ENCODE measurements at regions not wholly inside any gene's neighbourhood (a gene's known extent, or its start where the extent isn't known, plus 50 kb on each side); places are given as distances from the start of the nearest gene placed in this dataset.
A peak's percentile ranks its signal among the peaks of the same experiment; 100 is the strongest.

DNA sequence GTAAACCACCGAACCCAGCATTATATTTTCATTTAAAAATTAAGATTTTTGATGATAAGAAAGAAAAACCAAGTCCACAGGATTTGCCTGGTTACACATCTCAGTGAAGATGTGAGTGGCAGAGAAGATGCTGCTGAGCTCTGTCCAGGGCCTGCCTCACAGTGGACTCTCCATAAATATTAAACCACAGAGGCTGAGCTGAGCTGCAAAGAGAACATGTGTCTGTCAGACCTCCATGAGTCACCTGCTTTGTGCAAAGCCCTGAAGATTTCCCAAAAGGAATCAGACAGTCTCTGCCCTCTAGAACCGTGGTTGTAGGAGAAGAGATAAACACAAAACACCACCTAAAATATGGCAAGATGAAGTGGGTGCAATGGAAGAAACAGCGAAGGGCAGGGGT is 127.2 kb upstream of the TSC22D1 start:
- no peak overlapping the region for H3K4me3 Mint-ChIP-seq (ENCODE audit: unreplicated experiment)
- no peaks in the 10 kb centered on the region for H4K20me1 ChIP-seq (ENCODE audit: insufficient read depth, low read length)
- H3K4me2 ChIP-seq (ENCODE audit: low read length): no peak overlapping the region
- H3K9me3 ChIP-seq (ENCODE audit: insufficient read depth, low read depth, low read length): peaks cover 3% of the 10 kb centered on the region
- peak; percentile 65 for DNase-seq (ENCODE audit: low read depth)
- no peak overlapping the region for H3K27ac ChIP-seq (ENCODE audit: low read depth, low read length)
- peaks cover 5% of the 10 kb centered on the region for H3K4me1 Mint-ChIP-seq (ENCODE audit: low read depth, unreplicated experiment)
- FAIRE-seq: no peak
- no peaks in the 10 kb centered on the region for H3K27me3 ChIP-seq (ENCODE audit: insufficient read depth, low read length)
- no peaks in the 10 kb centered on the region for H3K36me3 ChIP-seq (ENCODE audit: insufficient read depth, low read length)
- H3K27ac Mint-ChIP-seq (ENCODE audit: unreplicated experiment): no peak overlapping the region
- peaks cover 7% of the 10 kb centered on the region for H3K9me3 Mint-ChIP-seq (ENCODE audit: unreplicated experiment)
- no peaks in the 10 kb centered on the region for H3K36me3 Mint-ChIP-seq (ENCODE audit: low read depth, unreplicated experiment)
- peaks cover 5% of the 10 kb centered on the region for H3K4me1 ChIP-seq (ENCODE audit: insufficient read depth, low read length)
- no peaks in the 10 kb centered on the region for H3K27me3 Mint-ChIP-seq (ENCODE audit: low read depth, unreplicated experiment)
- H3K9ac ChIP-seq (ENCODE audit: low read length): no peak overlapping the region
- H3K4me3 ChIP-seq (ENCODE audit: insufficient read depth, low read depth, low read length): no peak overlapping the region
- TF ChIP-seq EZH2 (IDR thresholded peaks at IDR 0.05; ENCODE audit: insufficient read depth, low read length) (no peak), CTCF (IDR thresholded peaks at IDR 0.05; ENCODE audit: insufficient read depth, low read depth, low read length) (no peak)
- H2AFZ ChIP-seq (ENCODE audit: low read depth, low read length): no peak overlapping the region
- no peaks in the 10 kb centered on the region for H3K79me2 ChIP-seq (ENCODE audit: insufficient read depth, low read length)

DNA sequence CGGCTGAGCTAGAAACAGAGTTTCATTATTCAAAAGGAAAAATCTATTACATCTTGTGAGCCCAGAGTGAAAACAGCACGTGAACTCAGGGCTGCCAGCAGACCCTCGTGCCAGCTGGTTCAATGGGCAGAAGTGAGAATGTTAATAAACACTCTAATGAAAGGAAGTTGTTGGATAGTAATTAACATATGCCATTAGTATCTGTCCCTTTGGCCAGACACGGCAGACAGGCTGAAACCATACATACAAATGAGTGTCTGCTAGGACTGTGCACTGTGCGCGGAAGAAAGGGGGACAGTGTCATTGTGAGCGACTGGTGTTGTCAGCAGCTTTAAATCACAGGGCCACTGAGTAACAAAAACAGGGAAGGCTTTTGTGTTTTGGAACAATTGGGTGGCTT is 121.9 kb upstream of the TSC22D1 start:
- Histone ChIP-seq H3K4me3 (ENCODE audit: insufficient read depth, low read depth, low read length) (no peak overlapping the region), H3K9me3 (ENCODE audit: insufficient read depth, low read depth, low read length) (no peaks in the 10 kb centered on the region), H3K9ac (ENCODE audit: low read length) (no peak overlapping the region), H3K79me2 (ENCODE audit: insufficient read depth, low read length) (no peaks in the 10 kb centered on the region), H4K20me1 (ENCODE audit: insufficient read depth, low read length) (no peaks in the 10 kb centered on the region), H3K4me2 (ENCODE audit: low read length) (no peak overlapping the region), H2AFZ (ENCODE audit: low read depth, low read length) (no peak overlapping the region), H3K27me3 (ENCODE audit: insufficient read depth, low read length) (no peaks in the 10 kb centered on the region), H3K36me3 (ENCODE audit: insufficient read depth, low read length) (no peaks in the 10 kb centered on the region), H3K27ac (ENCODE audit: low read depth, low read length) (no peak overlapping the region), H3K4me1 (ENCODE audit: insufficient read depth, low read length) (no peaks in the 10 kb centered on the region)
- Mint-ChIP-seq H3K36me3 (ENCODE audit: low read depth, unreplicated experiment) (no peaks in the 10 kb centered on the region), H3K9me3 (ENCODE audit: unreplicated experiment) (no peaks in the 10 kb centered on the region), H3K4me3 (ENCODE audit: unreplicated experiment) (no peak overlapping the region), H3K27ac (ENCODE audit: unreplicated experiment) (no peak overlapping the region), H3K4me1 (ENCODE audit: low read depth, unreplicated experiment) (no peaks in the 10 kb centered on the region), H3K27me3 (ENCODE audit: low read depth, unreplicated experiment) (peaks cover 9% of the 10 kb centered on the region)
- DNase-seq (ENCODE audit: low read depth) (no peak), FAIRE-seq (no peak)
- no peak for TF ChIP-seq EZH2 (IDR thresholded peaks at IDR 0.05; ENCODE audit: insufficient read depth, low read length)
- TF ChIP-seq CTCF (IDR thresholded peaks at IDR 0.05; ENCODE audit: insufficient read depth, low read depth, low read length): no peak

DNA sequence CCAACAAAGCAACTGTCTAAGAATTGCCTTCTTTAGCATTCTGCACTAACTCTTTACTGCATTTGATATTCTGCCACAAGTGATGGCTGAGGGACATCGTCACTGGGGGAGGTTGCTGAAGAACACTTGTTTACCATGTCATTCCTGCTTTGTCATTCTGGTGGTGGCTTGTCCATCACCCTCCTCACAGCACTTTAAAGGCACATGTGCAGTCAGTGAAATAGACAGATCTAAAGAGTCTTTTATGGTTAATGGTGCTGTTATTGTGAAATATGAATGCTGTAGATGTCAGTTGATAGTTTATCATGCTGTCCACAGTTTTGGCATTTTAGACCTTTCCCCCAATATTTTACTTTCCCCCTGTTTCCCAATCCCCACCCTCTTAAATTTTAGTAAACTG is 120.9 kb upstream of the TSC22D1 start:
- FAIRE-seq: no peak
- Histone ChIP-seq H4K20me1 (ENCODE audit: insufficient read depth, low read length) (no peaks in the 10 kb centered on the region), H3K9ac (ENCODE audit: low read length) (no peak overlapping the region), H3K36me3 (ENCODE audit: insufficient read depth, low read length) (no peaks in the 10 kb centered on the region), H3K4me3 (ENCODE audit: insufficient read depth, low read depth, low read length) (no peak overlapping the region), H3K79me2 (ENCODE audit: insufficient read depth, low read length) (no peaks in the 10 kb centered on the region), H3K4me2 (ENCODE audit: low read length) (no peak overlapping the region), H3K27ac (ENCODE audit: low read depth, low read length) (no peak overlapping the region), H3K4me1 (ENCODE audit: insufficient read depth, low read length) (no peaks in the 10 kb centered on the region), H3K27me3 (ENCODE audit: insufficient read depth, low read length) (no peaks in the 10 kb centered on the region), H3K9me3 (ENCODE audit: insufficient read depth, low read depth, low read length) (no peaks in the 10 kb centered on the region), H2AFZ (ENCODE audit: low read depth, low read length) (no peak overlapping the region)
- no peak overlapping the region for H3K4me3 Mint-ChIP-seq (ENCODE audit: unreplicated experiment)
- no peaks in the 10 kb centered on the region for H3K36me3 Mint-ChIP-seq (ENCODE audit: low read depth, unreplicated experiment)
- H3K27me3 Mint-ChIP-seq (ENCODE audit: low read depth, unreplicated experiment): peaks cover 9% of the 10 kb centered on the region
- H3K9me3 Mint-ChIP-seq (ENCODE audit: unreplicated experiment): no peaks in the 10 kb centered on the region
- no peaks in the 10 kb centered on the region for H3K4me1 Mint-ChIP-seq (ENCODE audit: low read depth, unreplicated experiment)
- TF ChIP-seq EZH2 (IDR thresholded peaks at IDR 0.05; ENCODE audit: insufficient read depth, low read length) (no peak), CTCF (IDR thresholded peaks at IDR 0.05; ENCODE audit: insufficient read depth, low read depth, low read length) (no peak)
- no peak overlapping the region for H3K27ac Mint-ChIP-seq (ENCODE audit: unreplicated experiment)
- no peak for DNase-seq (ENCODE audit: low read depth)
